DND-41 (cell line): ENCODE measurements at regions not wholly inside any gene's neighbourhood (a gene's known extent, or its start where the extent isn't known, plus 50 kb on each side); places are given as distances from the start of the nearest gene placed in this dataset.

Source experiments
- ATAC-seq: fragments of 200-7000 bp; cut with Tn5 transposase; 3 replicates; pipeline ENCODE4 v1.9.1; 2021; ENCODE audit warnings: low read depth; ENCODE audit not compliant: insufficient read depth
- DNase-seq: peaks from one replicate; pipeline ENCODE4 v3.0.0-alpha.2; 2020
- H2AFZ ChIP-seq: 2 replicates; pipeline ENCODE4 v1.6.0; 2012; ENCODE audit warnings: low read depth, low read length
- H3K27ac ChIP-seq: 2 replicates; pipeline ENCODE4 v1.5.1; 2012; ENCODE audit warnings: low read length, inconsistent platforms
- H3K27me3 ChIP-seq: fragments of 200-600 bp; sonication (generic); 2 replicates; pipeline ENCODE4 v1.6.0; 2012; ENCODE audit warnings: low read length, mild to moderate bottlenecking, inconsistent platforms; ENCODE audit not compliant: insufficient read depth, poor library complexity
- H3K36me3 ChIP-seq: 2 replicates; pipeline ENCODE4 v1.5.1; 2012; ENCODE audit warnings: low read length, inconsistent platforms; ENCODE audit not compliant: insufficient read depth
- H3K4me1 ChIP-seq: 2 replicates; pipeline ENCODE4 v1.5.1; 2012; ENCODE audit warnings: mild to moderate bottlenecking, low read length; ENCODE audit not compliant: insufficient read depth
- H3K4me2 ChIP-seq: 2 replicates; pipeline ENCODE4 v1.6.0; 2012; ENCODE audit warnings: mild to moderate bottlenecking, moderate library complexity, low read length, inconsistent platforms; ENCODE audit not compliant: insufficient read depth
- H3K4me3 ChIP-seq, 2 experiments: fragments of 200-600 bp in 1 of 2; shearing (Covaris generic) in 1 of 2; 2 replicates each; pipeline ENCODE4 v1.5.1; 2012 to 2016; ENCODE audit warnings: inconsistent platforms in 2 of 2, low read length in 2 of 2, mild to moderate bottlenecking in 2 of 2, low read depth in 1 of 2, moderate library complexity in 1 of 2
- H3K79me2 ChIP-seq: 2 replicates; pipeline ENCODE4 v1.6.0; 2012; ENCODE audit warnings: low read length, inconsistent platforms; ENCODE audit not compliant: insufficient read depth
- H3K9ac ChIP-seq: 2 replicates; pipeline ENCODE4 v1.6.0; 2012; ENCODE audit warnings: low read depth, mild to moderate bottlenecking, inconsistent platforms, low read length, moderate library complexity
- H3K9me3 ChIP-seq: 2 replicates; pipeline ENCODE4 v1.5.1; 2012; ENCODE audit warnings: low read length, moderate library complexity, mild to moderate bottlenecking, inconsistent platforms; ENCODE audit not compliant: insufficient read depth, severe bottlenecking
- H4K20me1 ChIP-seq: 2 replicates; pipeline ENCODE4 v1.6.0; 2012; ENCODE audit warnings: low read length; ENCODE audit not compliant: insufficient read depth
- EZH2 ChIP-seq: IDR thresholded peaks from 3 replicates; pipeline ENCODE4 v1.6.1; 2012; ENCODE audit warnings: borderline replicate concordance, low read depth, mild to moderate bottlenecking, moderate library complexity, low read length, inconsistent platforms; ENCODE audit not compliant: severe bottlenecking
- TF ChIP-seq, protein P1 (sequence below): IDR thresholded peaks from 2 replicates; pipeline ENCODE4 v1.5.1; 2012; ENCODE audit warnings: borderline replicate concordance, low read length, moderate library complexity, mild to moderate bottlenecking; ENCODE audit not compliant: poor library complexity, severe bottlenecking; ENCODE audit errors: extremely low read depth

- Histone ChIP-seq H3K36me3 (no peaks in the 10 kb centered on the region), H2AFZ (no peak overlapping the region), H4K20me1 (no peaks in the 10 kb centered on the region), H3K4me2 (no peak overlapping the region), H3K4me3 (no peak overlapping the region), H3K27ac (no peak overlapping the region), H3K27me3 (no peaks in the 10 kb centered on the region), H3K9ac (no peak overlapping the region), H3K9me3 (no peaks in the 10 kb centered on the region), H3K4me1 (peaks cover 10% of the 10 kb centered on the region), H3K79me2 (no peaks in the 10 kb centered on the region)
- ATAC-seq, result peak; percentile 72
- DNase-seq, result peak; percentile 52
- TF ChIP-seq, protein P1, sequence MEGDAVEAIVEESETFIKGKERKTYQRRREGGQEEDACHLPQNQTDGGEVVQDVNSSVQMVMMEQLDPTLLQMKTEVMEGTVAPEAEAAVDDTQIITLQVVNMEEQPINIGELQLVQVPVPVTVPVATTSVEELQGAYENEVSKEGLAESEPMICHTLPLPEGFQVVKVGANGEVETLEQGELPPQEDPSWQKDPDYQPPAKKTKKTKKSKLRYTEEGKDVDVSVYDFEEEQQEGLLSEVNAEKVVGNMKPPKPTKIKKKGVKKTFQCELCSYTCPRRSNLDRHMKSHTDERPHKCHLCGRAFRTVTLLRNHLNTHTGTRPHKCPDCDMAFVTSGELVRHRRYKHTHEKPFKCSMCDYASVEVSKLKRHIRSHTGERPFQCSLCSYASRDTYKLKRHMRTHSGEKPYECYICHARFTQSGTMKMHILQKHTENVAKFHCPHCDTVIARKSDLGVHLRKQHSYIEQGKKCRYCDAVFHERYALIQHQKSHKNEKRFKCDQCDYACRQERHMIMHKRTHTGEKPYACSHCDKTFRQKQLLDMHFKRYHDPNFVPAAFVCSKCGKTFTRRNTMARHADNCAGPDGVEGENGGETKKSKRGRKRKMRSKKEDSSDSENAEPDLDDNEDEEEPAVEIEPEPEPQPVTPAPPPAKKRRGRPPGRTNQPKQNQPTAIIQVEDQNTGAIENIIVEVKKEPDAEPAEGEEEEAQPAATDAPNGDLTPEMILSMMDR, result no peak
- TF ChIP-seq EZH2, result no peak
These were observed 138.0 kb upstream of the EFNA5 start for GRCh38 chr5:107808671-107809137.

- Histone ChIP-seq H3K27ac (no peak overlapping the region), H3K4me3 (no peak overlapping the region), H3K9ac (no peak overlapping the region), H3K36me3 (no peaks in the 10 kb centered on the region), H3K27me3 (no peaks in the 10 kb centered on the region), H4K20me1 (no peaks in the 10 kb centered on the region), H3K4me1 (peaks cover 15% of the 10 kb centered on the region), H3K9me3 (no peaks in the 10 kb centered on the region), H2AFZ (no peak overlapping the region), H3K4me2 (no peak overlapping the region), H3K79me2 (no peaks in the 10 kb centered on the region)
- no peak for DNase-seq
- TF ChIP-seq, protein P1, result no peak
- TF ChIP-seq EZH2, result no peak
- ATAC-seq, result no peak
These were observed 136.7 kb upstream of the EFNA5 start for GRCh38 chr5:107807431-107807830.

- H3K27ac ChIP-seq, result no peak overlapping the region
- ATAC-seq (no peak), DNase-seq (no peak)
- peaks cover 15% of the 10 kb centered on the region for H3K4me1 ChIP-seq
- TF ChIP-seq, protein P1, result no peak
- TF ChIP-seq EZH2, result no peak
- no peaks in the 10 kb centered on the region for H3K36me3 ChIP-seq
- no peaks in the 10 kb centered on the region for H3K9me3 ChIP-seq
- no peaks in the 10 kb centered on the region for H3K27me3 ChIP-seq
- no peak overlapping the region for H3K4me3 ChIP-seq
- no peaks in the 10 kb centered on the region for H3K79me2 ChIP-seq
- no peaks in the 10 kb centered on the region for H4K20me1 ChIP-seq
- H3K4me2 ChIP-seq, result no peak overlapping the region
- H2AFZ ChIP-seq, result no peak overlapping the region
- H3K9ac ChIP-seq, result no peak overlapping the region
These were observed 136.0 kb upstream of the EFNA5 start for GRCh38 chr5:107806705-107807104.

GRCh38 chr5:107806271-107806670 is 135.5 kb upstream of the EFNA5 start:
- no peaks in the 10 kb centered on the region for H3K27me3 ChIP-seq
- DNase-seq (no peak), ATAC-seq (no peak)
- no peaks in the 10 kb centered on the region for H3K79me2 ChIP-seq
- H3K4me1 ChIP-seq, result peaks cover 15% of the 10 kb centered on the region
- no peaks in the 10 kb centered on the region for H4K20me1 ChIP-seq
- no peak overlapping the region for H3K4me3 ChIP-seq
- H3K36me3 ChIP-seq, result no peaks in the 10 kb centered on the region
- TF ChIP-seq EZH2, result no peak
- TF ChIP-seq, protein P1, result no peak
- H3K9me3 ChIP-seq, result no peaks in the 10 kb centered on the region
- H3K4me2 ChIP-seq, result no peak overlapping the region
- no peak overlapping the region for H3K9ac ChIP-seq
- H2AFZ ChIP-seq, result no peak overlapping the region
- H3K27ac ChIP-seq, result no peak overlapping the region
